ENCODE measurements at regions not wholly inside any gene's neighbourhood (a gene's known extent, or its start where the extent isn't known, plus 50 kb on each side); places are given as distances from the start of the nearest gene placed in this dataset.

DNA sequence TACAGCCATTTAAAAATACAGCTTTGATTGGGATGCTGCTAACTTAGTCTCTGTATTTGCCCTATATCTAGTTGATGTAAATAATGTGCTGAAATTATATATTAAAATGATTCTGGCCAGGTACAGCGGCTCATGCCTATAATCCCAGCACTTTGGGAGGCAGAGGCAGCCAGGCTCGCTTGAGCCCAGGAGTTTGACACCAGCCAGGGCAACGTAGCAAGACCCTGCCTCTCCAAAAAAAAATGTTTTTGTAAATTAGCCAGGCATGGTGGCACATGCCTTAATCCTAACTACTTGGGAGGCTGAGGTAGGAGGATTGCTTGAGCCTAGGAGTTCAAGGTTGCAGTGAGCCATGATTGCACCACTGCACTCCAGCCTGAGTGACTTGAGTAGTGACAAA is 143.8 kb upstream of the CELF2 start:
- TF ChIP-seq EP300 (IDR thresholded peaks at IDR 0.05; ENCODE audit: borderline replicate concordance) = no peak
- TF ChIP-seq ZBTB7A (IDR thresholded peaks at IDR 0.05; ENCODE audit: low read depth) = no peak
- no peak for TF ChIP-seq TAF1 (IDR thresholded peaks at IDR 0.05; ENCODE audit: low read depth)
- TF ChIP-seq FOXM1 (IDR thresholded peaks at IDR 0.05; ENCODE audit: borderline replicate concordance, low read depth) = no peak
- no peak for TF ChIP-seq RAD21 (IDR thresholded peaks at IDR 0.05; ENCODE audit: low read depth)
- no peak for TF ChIP-seq EGR1 (IDR thresholded peaks at IDR 0.05)
- TF ChIP-seq, protein P1, sequence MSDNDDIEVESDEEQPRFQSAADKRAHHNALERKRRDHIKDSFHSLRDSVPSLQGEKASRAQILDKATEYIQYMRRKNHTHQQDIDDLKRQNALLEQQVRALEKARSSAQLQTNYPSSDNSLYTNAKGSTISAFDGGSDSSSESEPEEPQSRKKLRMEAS (IDR thresholded peaks at IDR 0.05) = no peak
- TF ChIP-seq TEAD4 (IDR thresholded peaks at IDR 0.05) = no peak
- no peak for TF ChIP-seq CREB1 (IDR thresholded peaks at IDR 0.05; ENCODE audit: low read depth)
- TF ChIP-seq TCF12 (IDR thresholded peaks at IDR 0.05; ENCODE audit: low read depth) = no peak
- TF ChIP-seq NFIC (IDR thresholded peaks at IDR 0.05) = no peak
- TF ChIP-seq YY1 (IDR thresholded peaks at IDR 0.05; ENCODE audit: low read depth) = no peak
- TF ChIP-seq, protein P2, sequence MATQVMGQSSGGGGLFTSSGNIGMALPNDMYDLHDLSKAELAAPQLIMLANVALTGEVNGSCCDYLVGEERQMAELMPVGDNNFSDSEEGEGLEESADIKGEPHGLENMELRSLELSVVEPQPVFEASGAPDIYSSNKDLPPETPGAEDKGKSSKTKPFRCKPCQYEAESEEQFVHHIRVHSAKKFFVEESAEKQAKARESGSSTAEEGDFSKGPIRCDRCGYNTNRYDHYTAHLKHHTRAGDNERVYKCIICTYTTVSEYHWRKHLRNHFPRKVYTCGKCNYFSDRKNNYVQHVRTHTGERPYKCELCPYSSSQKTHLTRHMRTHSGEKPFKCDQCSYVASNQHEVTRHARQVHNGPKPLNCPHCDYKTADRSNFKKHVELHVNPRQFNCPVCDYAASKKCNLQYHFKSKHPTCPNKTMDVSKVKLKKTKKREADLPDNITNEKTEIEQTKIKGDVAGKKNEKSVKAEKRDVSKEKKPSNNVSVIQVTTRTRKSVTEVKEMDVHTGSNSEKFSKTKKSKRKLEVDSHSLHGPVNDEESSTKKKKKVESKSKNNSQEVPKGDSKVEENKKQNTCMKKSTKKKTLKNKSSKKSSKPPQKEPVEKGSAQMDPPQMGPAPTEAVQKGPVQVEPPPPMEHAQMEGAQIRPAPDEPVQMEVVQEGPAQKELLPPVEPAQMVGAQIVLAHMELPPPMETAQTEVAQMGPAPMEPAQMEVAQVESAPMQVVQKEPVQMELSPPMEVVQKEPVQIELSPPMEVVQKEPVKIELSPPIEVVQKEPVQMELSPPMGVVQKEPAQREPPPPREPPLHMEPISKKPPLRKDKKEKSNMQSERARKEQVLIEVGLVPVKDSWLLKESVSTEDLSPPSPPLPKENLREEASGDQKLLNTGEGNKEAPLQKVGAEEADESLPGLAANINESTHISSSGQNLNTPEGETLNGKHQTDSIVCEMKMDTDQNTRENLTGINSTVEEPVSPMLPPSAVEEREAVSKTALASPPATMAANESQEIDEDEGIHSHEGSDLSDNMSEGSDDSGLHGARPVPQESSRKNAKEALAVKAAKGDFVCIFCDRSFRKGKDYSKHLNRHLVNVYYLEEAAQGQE (IDR thresholded peaks at IDR 0.05; ENCODE audit: low read depth) = no peak
- TF ChIP-seq, protein P3, sequence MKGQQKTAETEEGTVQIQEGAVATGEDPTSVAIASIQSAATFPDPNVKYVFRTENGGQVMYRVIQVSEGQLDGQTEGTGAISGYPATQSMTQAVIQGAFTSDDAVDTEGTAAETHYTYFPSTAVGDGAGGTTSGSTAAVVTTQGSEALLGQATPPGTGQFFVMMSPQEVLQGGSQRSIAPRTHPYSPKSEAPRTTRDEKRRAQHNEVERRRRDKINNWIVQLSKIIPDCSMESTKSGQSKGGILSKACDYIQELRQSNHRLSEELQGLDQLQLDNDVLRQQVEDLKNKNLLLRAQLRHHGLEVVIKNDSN (IDR thresholded peaks at IDR 0.05) = no peak
- TF ChIP-seq CEBPB (IDR thresholded peaks at IDR 0.05) = no peak

DNA sequence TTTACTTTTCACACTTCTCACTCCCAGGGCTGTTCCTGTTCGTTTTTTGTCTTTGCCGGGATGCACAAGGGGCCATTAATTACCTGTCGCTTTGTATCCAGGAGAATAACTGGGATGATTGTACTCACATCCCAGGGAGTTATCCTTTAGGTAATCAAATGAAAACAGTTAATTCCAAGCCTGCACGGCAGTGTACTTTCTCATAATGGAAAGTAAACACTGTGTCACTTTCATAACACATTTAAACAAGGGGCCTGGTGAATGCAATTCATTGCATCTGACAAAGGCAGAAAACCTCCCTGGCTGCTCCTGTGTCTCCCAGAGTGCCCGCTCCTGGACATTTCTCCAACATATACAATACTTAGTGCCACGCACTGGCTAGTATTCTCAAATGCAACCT is 138.7 kb upstream of the CELF2 start:
- TF ChIP-seq FOXM1 (IDR thresholded peaks at IDR 0.05; ENCODE audit: borderline replicate concordance, low read depth) (no peak), NFIC (IDR thresholded peaks at IDR 0.05) (no peak), YY1 (IDR thresholded peaks at IDR 0.05; ENCODE audit: low read depth) (no peak), TEAD4 (IDR thresholded peaks at IDR 0.05) (no peak), ZBTB7A (IDR thresholded peaks at IDR 0.05; ENCODE audit: low read depth) (no peak), RAD21 (IDR thresholded peaks at IDR 0.05; ENCODE audit: low read depth) (no peak), TAF1 (IDR thresholded peaks at IDR 0.05; ENCODE audit: low read depth) (no peak), EP300 (IDR thresholded peaks at IDR 0.05; ENCODE audit: borderline replicate concordance) (no peak), TCF12 (IDR thresholded peaks at IDR 0.05; ENCODE audit: low read depth) (no peak), EGR1 (IDR thresholded peaks at IDR 0.05) (no peak), CREB1 (IDR thresholded peaks at IDR 0.05; ENCODE audit: low read depth) (no peak)
- TF ChIP-seq, protein P1 (IDR thresholded peaks at IDR 0.05) = no peak
- TF ChIP-seq, protein P3 (IDR thresholded peaks at IDR 0.05) = no peak
- TF ChIP-seq, protein P2 (IDR thresholded peaks at IDR 0.05; ENCODE audit: low read depth) = no peak

DNA sequence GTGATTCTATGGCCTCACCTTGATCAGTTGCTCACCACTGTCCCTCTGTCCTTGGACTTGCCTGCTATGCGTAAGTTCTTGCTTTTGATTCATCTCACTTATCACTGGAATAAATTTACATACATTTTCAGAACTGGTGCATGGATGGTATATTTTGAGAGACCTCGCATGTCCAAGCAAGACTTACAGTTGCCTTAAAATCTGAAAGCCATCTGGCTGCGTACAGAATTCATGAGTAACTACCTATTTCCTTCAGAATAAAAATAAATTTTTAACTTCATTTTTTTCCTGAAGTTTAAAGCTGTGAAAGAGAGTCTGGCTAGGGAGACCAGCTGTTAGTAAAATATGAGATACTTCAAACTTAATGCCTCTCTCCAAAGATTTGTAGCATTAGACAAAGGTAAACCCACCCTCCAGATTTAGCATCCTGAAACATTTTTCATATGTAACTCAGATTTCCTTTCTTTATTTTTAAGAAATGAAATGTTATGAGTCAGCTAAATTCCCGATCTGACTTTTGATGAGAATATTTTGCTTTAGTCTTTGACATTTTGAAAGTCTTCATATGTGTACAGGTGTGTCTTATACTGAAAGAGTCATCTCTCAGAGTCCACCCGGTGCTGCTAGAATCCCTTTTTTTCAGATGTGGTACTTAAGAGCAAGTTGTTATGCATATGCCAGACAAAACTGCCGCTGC is 136.4 kb upstream of the CELF2 start:
- no peak for TF ChIP-seq YY1 (IDR thresholded peaks at IDR 0.05; ENCODE audit: low read depth)

DNA sequence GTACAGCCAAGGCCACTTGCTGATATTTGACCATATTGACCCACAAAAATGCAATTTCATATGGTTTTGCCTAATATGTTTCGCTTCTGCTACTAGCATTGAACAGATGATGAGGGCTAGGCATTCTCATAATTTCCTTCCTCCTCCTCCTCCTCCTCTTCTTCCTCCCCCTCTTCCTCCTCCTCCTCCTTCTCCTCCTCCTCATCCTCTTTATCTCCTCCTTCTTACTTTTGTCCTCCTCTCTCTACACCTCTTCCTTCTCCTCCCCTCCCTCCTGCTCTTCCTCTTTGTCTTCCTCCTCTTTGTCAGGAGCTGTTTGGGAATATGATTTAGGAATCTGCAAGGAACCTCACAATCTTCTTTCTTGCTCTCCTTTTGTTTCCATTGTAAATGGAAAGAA is 133.9 kb upstream of the CELF2 start:
- no peak for TF ChIP-seq EP300 (IDR thresholded peaks at IDR 0.05; ENCODE audit: borderline replicate concordance)
- TF ChIP-seq, protein P1 (IDR thresholded peaks at IDR 0.05) = no peak
- no peak for TF ChIP-seq ZBTB7A (IDR thresholded peaks at IDR 0.05; ENCODE audit: low read depth)
- no peak for TF ChIP-seq CREB1 (IDR thresholded peaks at IDR 0.05; ENCODE audit: low read depth)
- TF ChIP-seq, protein P2 (IDR thresholded peaks at IDR 0.05; ENCODE audit: low read depth) = no peak
- TF ChIP-seq TAF1 (IDR thresholded peaks at IDR 0.05; ENCODE audit: low read depth) = no peak
